LNCaP clone FGC (cell line): ENCODE measurements at regions not wholly inside any gene's neighbourhood (a gene's known extent, or its start where the extent isn't known, plus 50 kb on each side); places are given as distances from the start of the nearest gene placed in this dataset.
A peak's percentile ranks its signal among the peaks of the same experiment; 100 is the strongest.

ENCODE experiments used
- DNase-seq: peaks from one replicate; pipeline ENCODE4 v3.0.0-alpha.2; 2011; ENCODE audit warnings: low read depth
- H3K4me3 ChIP-seq: 2 replicates; pipeline ENCODE4 v1.5.1; 2011; ENCODE audit warnings: mild to moderate bottlenecking, low read depth, low read length, control low read depth
- TF ChIP-seq, protein P1 (sequence below): IDR thresholded peaks from 2 replicates; pipeline ENCODE4 v1.5.1; 2012; ENCODE audit warnings: mild to moderate bottlenecking; ENCODE audit not compliant: control insufficient read depth, insufficient read depth; ENCODE audit errors: extremely low read depth

GRCh38 chr4:114208574-114209151 lies 229.2 kb upstream of the ARSJ start:
- DNase-seq: no peak
- TF ChIP-seq, protein P1, sequence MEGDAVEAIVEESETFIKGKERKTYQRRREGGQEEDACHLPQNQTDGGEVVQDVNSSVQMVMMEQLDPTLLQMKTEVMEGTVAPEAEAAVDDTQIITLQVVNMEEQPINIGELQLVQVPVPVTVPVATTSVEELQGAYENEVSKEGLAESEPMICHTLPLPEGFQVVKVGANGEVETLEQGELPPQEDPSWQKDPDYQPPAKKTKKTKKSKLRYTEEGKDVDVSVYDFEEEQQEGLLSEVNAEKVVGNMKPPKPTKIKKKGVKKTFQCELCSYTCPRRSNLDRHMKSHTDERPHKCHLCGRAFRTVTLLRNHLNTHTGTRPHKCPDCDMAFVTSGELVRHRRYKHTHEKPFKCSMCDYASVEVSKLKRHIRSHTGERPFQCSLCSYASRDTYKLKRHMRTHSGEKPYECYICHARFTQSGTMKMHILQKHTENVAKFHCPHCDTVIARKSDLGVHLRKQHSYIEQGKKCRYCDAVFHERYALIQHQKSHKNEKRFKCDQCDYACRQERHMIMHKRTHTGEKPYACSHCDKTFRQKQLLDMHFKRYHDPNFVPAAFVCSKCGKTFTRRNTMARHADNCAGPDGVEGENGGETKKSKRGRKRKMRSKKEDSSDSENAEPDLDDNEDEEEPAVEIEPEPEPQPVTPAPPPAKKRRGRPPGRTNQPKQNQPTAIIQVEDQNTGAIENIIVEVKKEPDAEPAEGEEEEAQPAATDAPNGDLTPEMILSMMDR: peak; percentile 31; the same call in 1 of the 2 replicates
- H3K4me3 ChIP-seq: no peak overlapping the region

GRCh38 chr4:114209584-114209983 lies 230.1 kb upstream of the ARSJ start:
- no peak for DNase-seq
- TF ChIP-seq, protein P1: no peak

GRCh38 chr4:114211556-114211955 lies 232.1 kb upstream of the ARSJ start:
- DNase-seq: no peak
- H3K4me3 ChIP-seq: no peak overlapping the region

More at GRCh38 chr4:114209584-114209983, 230.1 kb upstream of the ARSJ start:
- H3K4me3 ChIP-seq: no peak overlapping the region

DNA sequence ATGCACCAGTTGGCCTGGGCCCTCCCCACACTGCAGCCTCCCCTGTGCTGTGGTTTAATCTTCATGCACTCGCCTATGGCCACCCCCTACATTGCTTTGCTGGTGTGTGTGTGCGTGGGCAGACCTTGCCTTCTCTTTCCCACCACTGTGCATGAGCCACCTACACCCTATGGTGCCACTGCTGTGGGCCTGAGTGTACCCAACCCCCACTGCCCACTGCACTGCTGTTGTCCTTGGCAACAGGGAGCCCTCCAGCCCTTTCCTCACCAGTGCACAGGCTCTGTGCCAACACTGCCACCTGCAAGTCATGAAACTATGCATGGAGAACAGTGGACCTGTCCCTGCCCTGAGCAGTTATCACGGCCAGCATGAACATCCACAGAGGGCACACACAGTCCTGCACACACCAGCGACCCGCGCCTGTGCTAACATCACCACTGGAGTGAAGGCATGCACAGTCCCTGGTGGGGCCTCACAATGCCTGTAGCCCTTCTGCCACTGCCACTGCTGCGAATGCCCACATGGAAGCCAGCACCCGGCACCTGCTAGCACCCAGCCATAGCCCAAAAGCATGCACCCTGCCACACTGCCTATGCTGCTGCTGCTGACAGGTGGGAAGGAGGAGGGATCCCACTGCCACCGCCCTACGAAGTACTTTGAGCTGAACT lies 237.8 kb upstream of the ARSJ start:
- no peak for DNase-seq
- H3K4me3 ChIP-seq: no peak overlapping the region

More at GRCh38 chr4:114211556-114211955, 232.1 kb upstream of the ARSJ start:
- TF ChIP-seq, protein P1: no peak

GRCh38 chr4:114223580-114223979 lies 244.1 kb upstream of the ARSJ start:
- no peak overlapping the region for H3K4me3 ChIP-seq
- TF ChIP-seq, protein P1: no peak
- no peak for DNase-seq

More for the DNA sequence above, 237.8 kb upstream of the ARSJ start:
- TF ChIP-seq, protein P1: no peak

- TF ChIP-seq, protein P1: no peak
- no peak overlapping the region for H3K4me3 ChIP-seq
- no peak for DNase-seq
Observed at GRCh38 chr4:114225436-114225835, 246.0 kb upstream of the ARSJ start.
